ENCODE measurements at regions not wholly inside any gene's neighbourhood (a gene's known extent, or its start where the extent isn't known, plus 50 kb on each side); places are given as distances from the start of the nearest gene placed in this dataset.

DNA sequence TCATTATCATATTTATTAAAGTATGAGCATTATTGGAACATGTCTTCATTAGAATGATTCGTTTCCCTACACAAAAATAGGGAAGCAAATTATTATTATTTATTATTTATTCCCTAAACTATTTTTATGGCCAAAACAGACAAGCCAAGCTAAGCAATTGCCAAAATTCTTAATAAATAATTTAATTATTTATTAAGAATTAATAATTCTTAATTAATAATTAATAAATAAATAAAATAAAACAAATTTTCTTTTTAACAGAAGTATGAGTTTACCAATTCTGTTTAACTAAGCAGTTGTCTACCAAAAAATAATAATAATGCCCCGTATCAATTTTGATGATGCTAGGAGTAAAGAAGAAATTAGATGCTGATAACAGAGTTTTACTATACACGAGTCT lies 1080.8 kb upstream of the AGA start:
- no peak for TF ChIP-seq ZBTB7A (CRISPR knock-in tag; IDR thresholded peaks at IDR 0.05)
- TF ChIP-seq POLR2A (IDR thresholded peaks at IDR 0.05; ENCODE audit: insufficient read depth in 1 of 2, low read depth in 2 of 2, low read length in 2 of 2) = no peak
- no peak for TF ChIP-seq POLR2AphosphoS2 (IDR thresholded peaks at IDR 0.05; ENCODE audit: low read depth, low read length)
- no peak for TF ChIP-seq ZNF768 (CRISPR knock-in tag; IDR thresholded peaks at IDR 0.05)
- TF ChIP-seq NFATC3 (CRISPR knock-in tag; IDR thresholded peaks at IDR 0.05) = no peak
- TF ChIP-seq XRCC5 (optimal IDR thresholded peaks at IDR 0.05; ENCODE audit: low read length) = no peak

All from HepG2 (cell line).